ENCODE measurements at regions not wholly inside any gene's neighbourhood (a gene's known extent, or its start where the extent isn't known, plus 50 kb on each side); places are given as distances from the start of the nearest gene placed in this dataset.

DNA sequence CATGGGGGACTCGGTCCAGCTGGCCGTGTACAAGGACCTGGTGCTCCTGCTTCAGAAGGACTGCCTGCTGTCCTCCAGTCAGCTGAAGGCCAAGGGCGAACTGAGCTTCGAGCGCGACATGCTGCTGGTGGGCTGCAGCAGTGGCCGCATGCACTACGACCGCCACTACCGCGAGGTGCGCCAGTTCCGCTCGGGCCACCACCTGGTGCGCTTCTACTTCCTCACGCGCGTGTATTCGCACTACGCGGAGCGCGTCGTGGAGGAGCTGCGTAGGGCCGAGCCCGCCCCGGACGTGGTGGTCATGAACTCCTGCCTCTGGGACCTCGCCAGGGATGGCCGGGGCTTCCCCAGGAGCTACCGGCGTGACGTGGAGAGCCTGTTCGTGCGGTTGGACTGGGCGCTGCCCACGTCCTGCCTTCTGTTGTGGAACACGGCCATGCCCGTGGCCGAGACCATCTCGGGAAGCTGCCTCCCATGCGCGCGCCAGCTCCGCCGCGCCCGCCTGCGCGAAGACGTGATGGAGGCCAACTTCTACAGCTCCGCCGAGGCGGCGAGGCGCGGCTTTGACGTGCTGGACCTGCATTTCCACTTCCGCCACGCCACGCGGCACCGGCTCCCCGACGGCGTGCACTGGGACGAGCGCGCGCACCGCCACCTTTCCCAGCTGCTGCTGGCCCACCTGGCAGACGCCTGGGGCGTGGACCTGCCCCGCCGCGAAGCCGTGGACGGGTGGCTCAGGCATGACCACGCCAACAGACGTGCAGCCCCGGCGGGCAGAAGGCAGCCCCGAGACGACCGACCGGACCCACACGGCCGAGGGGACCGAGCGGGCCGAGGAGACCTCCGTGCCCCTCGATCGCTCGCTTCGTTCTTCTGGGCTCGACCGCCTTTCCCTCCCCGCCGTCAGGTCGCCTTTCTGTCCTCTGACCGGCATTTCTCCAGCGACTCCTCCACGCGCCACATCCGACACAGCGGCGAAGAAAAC lies 293.9 kb upstream of the ERBB4 start:
- TF ChIP-seq POLR2A (IDR thresholded peaks at IDR 0.05) = no peak
- TF ChIP-seq, protein P1, sequence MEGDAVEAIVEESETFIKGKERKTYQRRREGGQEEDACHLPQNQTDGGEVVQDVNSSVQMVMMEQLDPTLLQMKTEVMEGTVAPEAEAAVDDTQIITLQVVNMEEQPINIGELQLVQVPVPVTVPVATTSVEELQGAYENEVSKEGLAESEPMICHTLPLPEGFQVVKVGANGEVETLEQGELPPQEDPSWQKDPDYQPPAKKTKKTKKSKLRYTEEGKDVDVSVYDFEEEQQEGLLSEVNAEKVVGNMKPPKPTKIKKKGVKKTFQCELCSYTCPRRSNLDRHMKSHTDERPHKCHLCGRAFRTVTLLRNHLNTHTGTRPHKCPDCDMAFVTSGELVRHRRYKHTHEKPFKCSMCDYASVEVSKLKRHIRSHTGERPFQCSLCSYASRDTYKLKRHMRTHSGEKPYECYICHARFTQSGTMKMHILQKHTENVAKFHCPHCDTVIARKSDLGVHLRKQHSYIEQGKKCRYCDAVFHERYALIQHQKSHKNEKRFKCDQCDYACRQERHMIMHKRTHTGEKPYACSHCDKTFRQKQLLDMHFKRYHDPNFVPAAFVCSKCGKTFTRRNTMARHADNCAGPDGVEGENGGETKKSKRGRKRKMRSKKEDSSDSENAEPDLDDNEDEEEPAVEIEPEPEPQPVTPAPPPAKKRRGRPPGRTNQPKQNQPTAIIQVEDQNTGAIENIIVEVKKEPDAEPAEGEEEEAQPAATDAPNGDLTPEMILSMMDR (IDR thresholded peaks at IDR 0.05) = no peak
